HG03108 (cell line): ENCODE measurements at regions not wholly inside any gene's neighbourhood (a gene's known extent, or its start where the extent isn't known, plus 50 kb on each side); places are given as distances from the start of the nearest gene placed in this dataset.
A peak's percentile ranks its signal among the peaks of the same experiment; 100 is the strongest.
"Not testable (repeated sequence)": the region's sequence is repeated elsewhere in the genome, so short reads cannot be mapped to it uniquely, and the experiment has no call there.

Source experiments
- ATAC-seq: cut with Tn5 transposase; IDR thresholded peaks from one replicate; pipeline ENCODE4 v1.9.1; 2021; ENCODE audit warnings: moderate library complexity; ENCODE audit not compliant: unreplicated experiment

- ATAC-seq = not testable (repeated sequence)
These were observed 107.6 kb upstream of the TERB2 start for GRCh38 chr15:44848859-44849258.

GRCh38 chr15:44849701-44850403, 106.6 kb upstream of the TERB2 start:
- ATAC-seq = not testable (repeated sequence)

- ATAC-seq = peak; percentile 72
These were observed 103.1 kb upstream of the TERB2 start for GRCh38 chr15:44853304-44853950.

- not testable (repeated sequence) for ATAC-seq
These were observed 101.8 kb upstream of the TERB2 start for GRCh38 chr15:44854696-44855095.

GRCh38 chr15:44856284-44856683, 100.2 kb upstream of the TERB2 start:
- not testable (repeated sequence) for ATAC-seq

GRCh38 chr15:44857164-44857710, 99.2 kb upstream of the TERB2 start:
- not testable (repeated sequence) for ATAC-seq

- not testable (repeated sequence) for ATAC-seq
These were observed 97.4 kb upstream of the TERB2 start for GRCh38 chr15:44859088-44859487.

- ATAC-seq = not testable (repeated sequence)
These were observed 96.3 kb upstream of the TERB2 start for GRCh38 chr15:44860168-44860567.

- no peak for ATAC-seq
These were observed 95.0 kb upstream of the TERB2 start for GRCh38 chr15:44861439-44861910.

- no peak for ATAC-seq
These were observed 94.6 kb upstream of the TERB2 start for GRCh38 chr15:44861917-44862316.

GRCh38 chr15:44862866-44863265, 93.6 kb upstream of the TERB2 start:
- ATAC-seq = not testable (repeated sequence)

- not testable (repeated sequence) for ATAC-seq
These were observed 88.4 kb upstream of the TERB2 start for GRCh38 chr15:44868100-44868499.

- ATAC-seq = not testable (repeated sequence)
These were observed 86.4 kb upstream of the TERB2 start for GRCh38 chr15:44870125-44870524.

- no peak for ATAC-seq
These were observed 83.4 kb upstream of the TERB2 start for GRCh38 chr15:44873103-44873502.

- no peak for ATAC-seq
These were observed 77.4 kb upstream of the TERB2 start for GRCh38 chr15:44879066-44879465.

GRCh38 chr15:44882499-44882968, 74.0 kb upstream of the TERB2 start:
- ATAC-seq = peak; percentile 58

- no peak for ATAC-seq
These were observed 73.1 kb upstream of the TERB2 start for GRCh38 chr15:44883199-44883877.

- not testable (repeated sequence) for ATAC-seq
These were observed 57.4 kb upstream of the TERB2 start for GRCh38 chr15:44898890-44899651.

GRCh38 chr15:44899775-44900174, 56.7 kb upstream of the TERB2 start:
- ATAC-seq = not testable (repeated sequence)

- ATAC-seq = not testable (repeated sequence)
These were observed 55.7 kb upstream of the TERB2 start for GRCh38 chr15:44900796-44901195.
